Activated T-cell treated with anti-CD3 and anti-CD28 coated beads for 48 hours (primary cell): ENCODE measurements at regions not wholly inside any gene's neighbourhood (a gene's known extent, or its start where the extent isn't known, plus 50 kb on each side); places are given as distances from the start of the nearest gene placed in this dataset.
"Not testable (repeated sequence)": the region's sequence is repeated elsewhere in the genome, so short reads cannot be mapped to it uniquely, and the experiment has no call there.

ENCODE experiments used
- DNase-seq: peaks from one replicate; pipeline ENCODE4 v3.0.0-alpha.2; 2020; ENCODE audit warnings: low read depth

DNA sequence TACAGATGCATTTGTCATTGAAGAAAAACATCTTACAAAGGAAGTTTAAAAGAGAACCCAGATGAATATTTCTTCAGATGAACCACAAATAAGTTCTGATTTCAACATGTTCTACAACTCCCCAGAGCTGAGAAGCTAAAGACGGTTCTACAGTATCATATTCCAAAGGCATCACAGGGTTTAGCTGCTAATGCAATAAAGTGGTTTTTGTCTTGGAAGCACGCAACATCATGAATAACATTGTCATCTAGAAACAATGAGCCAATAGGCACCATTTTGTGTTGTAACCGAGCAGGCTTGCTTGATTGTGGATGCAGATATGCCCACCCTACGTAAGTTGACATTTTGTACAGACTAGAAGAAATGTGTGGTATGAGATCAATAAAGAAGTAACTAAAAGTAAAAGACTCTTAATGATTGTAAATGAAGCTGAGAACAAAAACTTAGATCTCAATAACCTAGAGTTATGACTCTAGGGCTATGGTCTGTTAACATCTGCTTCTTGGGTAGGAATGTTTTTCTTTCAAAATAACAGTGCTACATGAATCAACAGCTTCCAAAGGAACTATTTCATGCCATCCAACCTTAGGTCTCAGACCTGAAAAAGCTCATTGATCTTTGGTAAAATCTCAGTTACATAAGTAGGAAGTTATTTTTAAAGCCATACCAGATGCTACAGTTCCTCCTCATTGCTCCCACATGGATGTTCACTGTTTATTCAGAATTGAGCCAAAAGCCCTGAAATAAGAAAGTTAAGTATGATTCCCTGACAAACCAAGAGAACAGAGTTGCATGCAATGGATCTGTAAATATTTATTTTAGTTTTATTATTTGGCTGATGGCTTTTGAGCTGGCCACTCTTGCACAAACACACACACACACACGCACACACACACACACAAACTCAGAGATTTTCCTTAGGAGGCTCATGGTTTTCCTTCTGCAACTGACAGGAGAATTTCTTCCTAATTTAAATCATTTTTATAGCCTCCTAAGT lies 118.7 kb upstream of the SLCO6A1 start:
- no peak for DNase-seq

GRCh38 chr5:102622262-102622661 lies 123.5 kb upstream of the SLCO6A1 start:
- no peak for DNase-seq

- DNase-seq = no peak
Observed at GRCh38 chr5:102623329-102624065, 124.7 kb upstream of the SLCO6A1 start.

- DNase-seq = no peak
Observed at GRCh38 chr5:102624405-102624804, 125.6 kb upstream of the SLCO6A1 start.

DNA sequence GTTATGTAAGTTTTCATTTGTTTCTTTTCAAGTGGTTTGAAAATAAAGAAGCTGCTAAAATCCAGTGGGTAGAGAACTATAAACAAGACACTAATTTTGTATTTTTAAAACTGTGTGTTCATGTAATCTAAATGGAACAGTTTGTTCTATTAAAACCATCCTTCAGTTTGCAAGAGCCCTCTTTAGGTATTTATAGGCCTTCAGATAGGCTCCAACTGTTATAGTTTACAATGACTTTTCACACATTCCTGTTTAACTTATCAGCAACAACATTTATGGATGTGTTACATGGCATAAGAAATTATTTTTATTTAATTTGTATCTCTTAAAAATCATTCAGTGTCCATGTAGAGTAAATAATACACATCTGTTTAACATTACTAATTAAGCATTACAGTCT lies 126.7 kb upstream of the SLCO6A1 start:
- DNase-seq = no peak

- no peak for DNase-seq
Observed at GRCh38 chr5:102625928-102626327, 127.1 kb upstream of the SLCO6A1 start.

- no peak for DNase-seq
Observed at GRCh38 chr5:102627315-102627714, 127.8 kb upstream of the PAM start.

DNA sequence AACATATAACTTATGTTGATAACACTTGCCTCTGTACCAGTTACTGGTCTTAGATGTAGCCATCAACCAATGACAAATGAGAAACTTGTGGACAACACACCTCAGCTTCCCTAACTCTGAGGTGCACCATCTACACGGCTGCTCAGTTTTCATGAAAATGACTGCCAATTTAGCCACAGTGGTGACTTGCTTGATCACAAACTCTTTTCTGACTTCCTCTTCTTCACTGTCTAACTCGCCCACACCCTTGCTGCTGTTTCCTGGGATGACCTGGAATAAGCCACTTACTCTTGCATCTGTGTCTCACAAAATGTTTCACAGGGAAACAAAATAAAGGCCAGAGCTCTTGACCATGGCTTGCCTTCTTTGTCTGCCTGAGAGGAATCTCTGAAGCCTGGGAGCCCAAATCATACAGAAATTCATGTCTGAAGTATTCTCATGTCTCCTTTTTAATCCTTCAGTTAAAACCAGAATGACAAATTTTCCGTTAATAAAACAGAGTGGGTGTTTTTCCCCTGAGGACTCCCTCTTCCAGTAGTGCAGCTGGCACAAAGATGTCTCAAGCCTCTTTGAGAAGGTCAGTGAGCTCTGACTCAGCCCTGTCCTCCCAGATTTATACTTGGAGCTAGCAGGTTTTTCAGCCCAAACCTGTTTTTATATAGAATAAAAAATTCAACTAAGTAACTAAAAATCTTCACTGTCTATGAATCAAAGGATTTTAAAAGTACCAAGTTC lies 126.5 kb upstream of the PAM start:
- DNase-seq = no peak

DNA sequence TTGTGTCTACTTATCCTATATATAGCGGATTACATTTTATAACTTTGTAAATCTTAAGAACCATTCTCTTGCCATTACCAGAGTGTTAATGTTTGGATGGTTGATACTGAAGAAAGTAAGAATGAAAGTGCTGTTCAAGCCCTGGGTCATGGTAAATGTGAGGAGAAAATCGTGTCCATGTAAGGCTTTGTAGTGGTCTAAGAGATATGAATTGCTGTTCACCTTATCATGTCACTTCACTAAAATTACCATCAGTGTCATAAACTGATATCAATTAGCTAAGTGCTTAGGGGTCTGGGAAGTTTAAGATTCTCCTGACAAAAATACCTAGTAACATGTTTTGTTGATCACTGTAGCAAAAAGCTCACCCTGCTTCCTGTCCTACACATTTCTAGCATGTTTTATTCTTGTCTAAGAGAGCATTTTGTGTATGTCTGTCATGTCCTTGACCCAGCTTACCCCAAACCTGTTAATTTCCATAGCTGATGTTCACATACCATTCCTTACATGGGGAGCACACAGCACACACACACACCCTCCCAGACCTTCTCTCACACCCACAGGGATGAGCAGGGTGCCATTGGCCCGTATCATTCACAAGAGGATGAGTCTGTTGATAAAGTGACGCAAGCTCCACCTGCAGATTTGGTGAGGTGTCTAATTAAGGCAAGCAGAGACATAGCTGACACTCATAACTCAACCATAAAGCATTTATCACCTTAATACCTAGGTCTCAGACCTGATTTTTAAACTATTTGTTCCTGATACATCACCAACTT lies 125.1 kb upstream of the PAM start:
- no peak for DNase-seq

- not testable (repeated sequence) for DNase-seq
Observed at GRCh38 chr5:102635399-102635798, 119.7 kb upstream of the PAM start.

DNA sequence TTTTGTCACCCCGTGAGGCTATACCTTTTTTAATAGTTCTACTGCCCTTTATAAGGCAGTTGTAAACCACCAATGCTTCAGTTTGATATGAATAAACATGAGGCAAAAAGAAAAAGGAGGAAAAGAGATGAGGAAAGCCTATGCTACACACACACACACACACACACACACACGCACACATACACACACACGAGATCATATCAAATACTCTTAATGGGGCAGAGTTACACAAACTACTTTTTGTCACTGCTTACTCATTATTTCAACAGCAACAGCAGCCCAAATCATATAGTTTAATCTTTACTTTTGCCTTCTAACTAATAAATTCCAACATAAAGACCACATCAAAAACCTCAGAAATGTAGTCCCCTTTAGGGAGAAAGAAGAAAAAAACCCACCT lies 116.8 kb upstream of the PAM start:
- DNase-seq = no peak

DNA sequence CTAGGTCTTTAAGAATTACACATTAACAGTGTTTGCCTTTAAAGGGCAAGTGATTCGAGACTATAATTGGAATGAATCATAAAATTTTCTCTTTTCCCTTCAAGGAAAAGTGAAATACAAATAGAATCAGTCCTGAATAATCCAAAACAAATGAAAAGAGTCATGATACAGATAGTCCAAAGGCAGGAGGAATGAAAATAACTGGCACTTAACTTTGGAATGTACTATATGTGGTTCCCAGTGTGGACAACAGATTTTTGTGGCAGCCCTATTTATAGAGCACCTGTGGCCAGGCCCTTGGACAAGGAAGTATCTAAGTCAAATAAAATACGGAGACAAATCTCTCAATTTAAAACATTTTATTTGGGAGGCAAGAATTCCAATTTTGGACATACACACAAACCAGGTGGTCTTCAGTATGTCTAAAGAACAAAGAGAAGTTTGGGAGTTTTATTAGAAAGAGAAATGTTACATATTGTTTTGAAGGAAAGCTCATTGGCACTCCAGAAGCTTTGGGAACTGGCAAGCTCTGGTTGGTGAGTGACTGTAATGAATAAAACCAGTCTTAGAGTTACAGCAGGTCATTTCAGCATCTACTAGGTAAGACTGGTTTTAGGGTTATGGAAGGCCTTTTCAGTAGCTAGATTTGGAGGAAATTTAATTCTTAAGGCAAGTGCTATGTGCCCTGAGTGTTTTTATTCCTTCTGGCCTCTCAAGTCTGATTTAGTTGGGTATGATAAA lies 116.0 kb upstream of the PAM start:
- DNase-seq = no peak

GRCh38 chr5:102649731-102650130 lies 105.4 kb upstream of the PAM start:
- no peak for DNase-seq

- no peak for DNase-seq
Observed at GRCh38 chr5:102651466-102651865, 103.6 kb upstream of the PAM start.

- DNase-seq = no peak
Observed at GRCh38 chr5:102654559-102655349, 100.4 kb upstream of the PAM start.

- no peak for DNase-seq
Observed at GRCh38 chr5:102659151-102659550, 96.0 kb upstream of the PAM start.

DNA sequence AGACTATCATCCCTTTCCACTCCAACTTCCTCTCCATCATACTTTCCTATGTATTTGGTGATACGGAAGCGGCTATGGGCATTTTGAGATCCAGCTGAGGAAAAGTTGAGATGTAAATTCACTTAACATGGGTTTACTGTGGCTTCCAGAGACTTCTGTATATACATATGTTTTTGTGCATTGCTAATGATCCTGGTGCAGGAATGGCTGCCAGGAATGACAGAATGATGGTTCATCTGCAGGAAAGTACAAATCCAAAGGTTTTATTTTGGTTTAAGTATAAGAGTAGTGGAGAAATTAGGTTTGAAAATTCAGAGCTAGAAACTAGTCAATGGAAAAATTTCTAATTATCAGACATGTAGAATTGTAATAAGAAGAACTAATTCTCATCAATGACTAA lies 95.0 kb upstream of the PAM start:
- DNase-seq = no peak

DNA sequence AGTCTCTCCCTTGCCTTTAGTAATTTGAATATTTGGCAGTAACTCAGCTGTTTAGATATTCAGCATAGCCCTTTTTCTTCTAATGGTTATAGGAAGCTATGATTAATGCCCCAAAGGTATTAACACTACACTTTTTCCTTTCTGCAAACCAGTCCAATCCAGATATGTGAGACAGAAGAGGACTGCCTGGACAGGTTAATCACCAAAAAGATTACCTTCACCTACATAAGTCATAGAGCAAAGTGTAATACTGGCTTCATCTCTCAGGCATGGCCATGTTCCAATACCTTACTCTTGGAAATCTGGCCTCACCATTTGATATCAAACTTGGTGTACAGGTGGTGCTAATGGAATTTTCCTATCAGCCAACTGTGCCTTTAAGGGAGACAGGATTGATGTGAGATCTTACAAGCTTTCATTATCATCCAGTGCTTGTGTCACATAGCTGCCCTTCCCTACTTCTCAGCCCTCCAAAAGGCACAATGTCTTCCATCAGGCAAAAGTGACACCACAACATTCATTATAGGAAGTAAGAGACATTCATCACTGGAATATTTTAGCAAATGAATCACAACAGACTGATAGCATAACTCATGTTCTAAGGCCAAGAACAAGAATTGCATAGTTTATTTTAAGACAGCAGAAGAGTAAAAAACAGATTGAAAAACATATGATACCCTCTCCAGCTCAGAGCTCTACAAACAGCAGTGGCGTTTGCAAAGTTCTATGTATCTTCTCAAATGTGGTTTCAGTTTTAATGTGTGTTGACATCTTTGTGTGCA lies 91.2 kb upstream of the PAM start:
- no peak for DNase-seq

DNA sequence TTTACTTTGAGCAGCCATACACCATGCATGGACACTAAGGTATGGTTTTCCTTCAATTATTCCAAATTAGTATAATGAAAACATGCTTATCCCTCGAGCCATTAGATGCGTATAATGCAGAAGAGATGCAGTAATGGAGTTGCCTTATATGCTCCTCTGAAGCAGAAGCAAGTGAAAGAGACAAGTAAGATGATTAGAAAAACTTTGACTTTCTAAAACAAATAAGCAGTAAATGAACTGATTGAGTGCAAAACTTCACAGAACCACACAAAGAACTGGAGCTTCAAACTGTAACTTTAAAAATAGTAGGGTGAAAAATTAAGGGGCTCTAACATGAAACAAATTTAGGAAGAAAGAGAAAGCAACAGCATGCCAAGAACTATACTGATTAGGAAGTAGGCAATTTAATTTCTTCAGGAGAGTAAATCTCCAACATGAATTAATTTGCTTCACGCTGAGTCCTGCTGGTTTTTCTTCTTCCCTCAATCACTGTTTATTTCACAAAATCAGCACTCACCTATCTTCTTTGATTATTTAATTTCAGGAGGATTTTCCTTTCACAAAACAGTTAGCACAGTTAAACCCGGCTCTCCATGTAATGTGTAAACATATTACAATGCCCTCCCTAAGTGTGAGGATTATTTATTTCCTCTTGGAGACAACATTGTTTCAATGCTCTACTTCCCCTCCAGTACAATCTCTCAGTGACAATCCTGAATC lies 90.3 kb upstream of the PAM start:
- no peak for DNase-seq
